ENCODE measurements at regions not wholly inside any gene's neighbourhood (a gene's known extent, or its start where the extent isn't known, plus 50 kb on each side); places are given as distances from the start of the nearest gene placed in this dataset.
A peak's percentile ranks its signal among the peaks of the same experiment; 100 is the strongest.

DNA sequence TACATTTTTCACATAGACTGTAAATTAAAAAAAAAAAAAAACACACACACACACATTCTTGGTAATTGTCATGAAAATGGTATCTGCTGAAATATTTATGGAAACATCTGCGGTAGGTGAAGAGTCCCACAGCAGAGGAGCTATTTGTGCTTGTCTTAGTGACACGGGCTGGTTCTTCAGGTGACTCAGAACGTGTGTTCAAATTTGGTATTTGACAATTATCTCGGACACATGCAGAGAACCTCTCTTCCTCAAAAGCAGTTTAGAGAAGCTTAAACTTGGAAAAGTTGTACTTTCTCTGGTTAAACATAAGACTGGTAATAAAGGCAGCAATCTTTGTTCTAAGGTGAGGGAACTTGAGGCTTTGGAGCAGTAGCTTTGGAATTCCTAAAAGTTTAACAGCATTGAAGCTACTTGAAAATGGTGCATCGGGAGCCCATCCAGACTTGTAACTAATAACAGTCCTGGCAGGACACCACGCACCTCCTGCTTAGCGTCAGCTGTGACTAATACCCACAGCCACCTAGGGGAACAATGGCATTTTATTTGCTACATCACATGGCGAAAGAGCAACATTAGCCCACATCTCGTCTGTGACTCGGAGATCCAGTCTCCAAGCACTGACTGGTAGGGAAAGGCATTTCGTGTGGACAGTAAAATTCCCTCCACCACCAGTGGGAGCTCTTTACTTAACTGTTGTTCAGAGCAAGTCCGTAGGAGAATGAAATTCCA lies 1505.1 kb upstream of the SLC10A2 start:
- H3K4me3 ChIP-seq, result peak overlapping the region in 1 of 3 donors; percentile 3
- peak overlapping the region in 1 of 2 donors; percentile 59 for H3K27ac ChIP-seq
- no peaks in the 10 kb centered on the region for H3K27me3 ChIP-seq
- H3K9me3 ChIP-seq, result no peaks in the 10 kb centered on the region
- TF ChIP-seq POLR2A (IDR thresholded peaks at IDR 0.05), result no peak
- TF ChIP-seq, protein P1, sequence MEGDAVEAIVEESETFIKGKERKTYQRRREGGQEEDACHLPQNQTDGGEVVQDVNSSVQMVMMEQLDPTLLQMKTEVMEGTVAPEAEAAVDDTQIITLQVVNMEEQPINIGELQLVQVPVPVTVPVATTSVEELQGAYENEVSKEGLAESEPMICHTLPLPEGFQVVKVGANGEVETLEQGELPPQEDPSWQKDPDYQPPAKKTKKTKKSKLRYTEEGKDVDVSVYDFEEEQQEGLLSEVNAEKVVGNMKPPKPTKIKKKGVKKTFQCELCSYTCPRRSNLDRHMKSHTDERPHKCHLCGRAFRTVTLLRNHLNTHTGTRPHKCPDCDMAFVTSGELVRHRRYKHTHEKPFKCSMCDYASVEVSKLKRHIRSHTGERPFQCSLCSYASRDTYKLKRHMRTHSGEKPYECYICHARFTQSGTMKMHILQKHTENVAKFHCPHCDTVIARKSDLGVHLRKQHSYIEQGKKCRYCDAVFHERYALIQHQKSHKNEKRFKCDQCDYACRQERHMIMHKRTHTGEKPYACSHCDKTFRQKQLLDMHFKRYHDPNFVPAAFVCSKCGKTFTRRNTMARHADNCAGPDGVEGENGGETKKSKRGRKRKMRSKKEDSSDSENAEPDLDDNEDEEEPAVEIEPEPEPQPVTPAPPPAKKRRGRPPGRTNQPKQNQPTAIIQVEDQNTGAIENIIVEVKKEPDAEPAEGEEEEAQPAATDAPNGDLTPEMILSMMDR (IDR thresholded peaks at IDR 0.05), result peak; percentile 65 to 84 (median 69)
- TF ChIP-seq POLR2AphosphoS5 (IDR thresholded peaks at IDR 0.05), result no peak
- DNase-seq (ENCODE audit: low spot score in 2 of 2), result peak in 1 of 2 donors; percentile 88
- H3K36me3 ChIP-seq, result no peaks in the 10 kb centered on the region
- H3K4me1 ChIP-seq, result no peaks in the 10 kb centered on the region
- intact Hi-C loops (cut with DNase I; ENCODE audit: low total_unique reads), result no loop called here

DNA sequence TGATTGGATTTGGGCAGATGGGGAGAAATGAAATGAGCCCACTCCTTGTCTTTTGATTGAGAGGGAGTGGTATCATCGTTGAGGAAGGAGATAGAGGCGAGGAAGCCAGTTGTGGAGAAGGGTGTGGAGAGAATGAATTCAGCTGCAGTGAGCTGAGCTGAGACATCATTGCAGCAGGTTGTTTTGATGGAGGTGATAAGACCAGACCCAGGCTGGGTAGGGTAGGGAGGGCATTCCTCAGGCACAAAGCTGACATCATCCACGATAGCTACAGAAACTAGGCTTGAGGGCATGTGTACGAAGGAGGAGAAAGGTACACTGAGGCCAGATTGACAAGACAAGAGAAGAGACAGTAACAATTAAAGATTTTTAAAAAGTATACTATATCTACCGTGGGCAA lies 1500.9 kb upstream of the SLC10A2 start:
- H3K4me3 ChIP-seq, result no peak overlapping the region
- intact Hi-C loops (cut with DNase I; ENCODE audit: low total_unique reads), result loop anchor here (5.0 kb wide), 1 partner anchor 545 kb away; no protein-coding TSS in a partner anchor

DNA sequence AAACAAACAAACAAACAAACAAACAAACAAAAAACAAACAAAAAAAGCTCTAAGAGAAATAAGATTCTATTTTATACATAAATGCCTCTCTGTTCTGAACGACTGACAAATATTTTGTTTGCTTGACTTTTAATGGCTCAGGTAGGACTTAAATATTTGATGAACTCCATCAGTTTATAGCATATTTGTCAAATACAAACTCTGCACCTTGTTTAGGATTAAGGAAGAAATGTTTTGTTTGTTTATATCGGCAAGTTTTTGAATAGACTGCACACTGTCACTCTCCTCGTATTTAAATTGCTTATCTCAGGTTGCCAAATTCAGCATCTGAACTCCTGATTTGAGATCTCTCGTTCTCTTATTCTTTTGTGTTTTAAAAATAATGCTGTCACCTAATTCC lies 1499.7 kb upstream of the SLC10A2 start:
- intact Hi-C loops (cut with DNase I; ENCODE audit: low total_unique reads), result loop anchor here (5.0 kb wide), 1 partner anchor 546 kb away; no protein-coding TSS in a partner anchor
- Histone ChIP-seq H3K27ac (no peak overlapping the region), H3K4me1 (no peaks in the 10 kb centered on the region), H3K4me3 (no peak overlapping the region), H3K9me3 (no peaks in the 10 kb centered on the region), H3K36me3 (no peaks in the 10 kb centered on the region), H3K27me3 (no peaks in the 10 kb centered on the region)
- TF ChIP-seq, protein P1 (IDR thresholded peaks at IDR 0.05), result no peak
- TF ChIP-seq POLR2A (IDR thresholded peaks at IDR 0.05) (no peak), POLR2AphosphoS5 (IDR thresholded peaks at IDR 0.05) (no peak)
- no peak for DNase-seq (ENCODE audit: low spot score in 2 of 2)

More for the DNA sequence above, 1500.9 kb upstream of the SLC10A2 start:
- H3K9me3 ChIP-seq, result no peaks in the 10 kb centered on the region
- no peak for DNase-seq (ENCODE audit: low spot score in 2 of 2)
- TF ChIP-seq, protein P1 (IDR thresholded peaks at IDR 0.05), result no peak
- TF ChIP-seq POLR2AphosphoS5 (IDR thresholded peaks at IDR 0.05), result no peak
- TF ChIP-seq POLR2A (IDR thresholded peaks at IDR 0.05), result no peak
- H3K4me1 ChIP-seq, result no peaks in the 10 kb centered on the region
- no peaks in the 10 kb centered on the region for H3K36me3 ChIP-seq
- no peak overlapping the region for H3K27ac ChIP-seq
- no peaks in the 10 kb centered on the region for H3K27me3 ChIP-seq

DNA sequence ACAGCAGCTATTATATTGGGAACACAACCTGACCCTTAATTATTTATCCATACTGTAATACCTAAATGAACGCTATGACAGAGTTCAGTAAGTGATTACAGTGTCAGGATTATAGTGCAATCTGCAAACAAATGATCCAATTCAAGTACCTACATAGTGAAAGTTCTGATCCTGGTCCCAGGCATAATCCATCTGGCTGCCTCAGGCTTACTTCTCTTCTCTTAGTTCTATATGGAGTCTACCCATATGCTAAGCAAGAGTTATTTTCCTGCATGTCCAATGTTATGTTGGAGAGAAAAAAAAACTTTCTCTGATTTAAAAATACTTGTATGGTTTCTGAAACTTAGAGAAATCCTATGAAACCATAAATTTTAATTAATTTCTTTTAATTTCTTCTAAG lies 1487.7 kb upstream of the SLC10A2 start:
- no peaks in the 10 kb centered on the region for H3K36me3 ChIP-seq
- no peak for TF ChIP-seq POLR2AphosphoS5 (IDR thresholded peaks at IDR 0.05)
- TF ChIP-seq, protein P1 (IDR thresholded peaks at IDR 0.05), result no peak
- TF ChIP-seq POLR2A (IDR thresholded peaks at IDR 0.05), result no peak
- no peaks in the 10 kb centered on the region for H3K4me1 ChIP-seq
- no peak overlapping the region for H3K4me3 ChIP-seq
- H3K27ac ChIP-seq, result no peak overlapping the region
- intact Hi-C loops (cut with DNase I; ENCODE audit: low total_unique reads), result no loop called here
- no peaks in the 10 kb centered on the region for H3K27me3 ChIP-seq
- no peaks in the 10 kb centered on the region for H3K9me3 ChIP-seq
- no peak for DNase-seq (ENCODE audit: low spot score in 2 of 2)

DNA sequence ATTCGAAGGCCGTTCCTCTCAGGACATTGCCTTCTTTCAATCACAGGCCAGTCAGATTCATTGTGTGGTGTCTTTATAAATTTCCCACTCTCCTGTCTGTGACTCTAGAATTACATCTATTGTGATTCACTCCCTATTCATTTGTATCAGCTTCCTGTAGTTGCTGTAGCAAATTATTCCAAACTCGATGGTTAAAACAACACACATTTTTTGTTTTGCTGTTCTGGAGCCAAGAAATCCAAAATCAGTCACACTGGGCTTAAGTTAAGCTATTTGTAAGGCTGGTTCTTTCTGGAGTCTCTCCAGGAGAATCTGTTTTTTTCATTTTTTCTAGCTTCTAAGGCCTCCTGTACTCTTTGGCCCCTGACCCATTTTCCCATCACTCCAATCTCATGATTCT lies 1487.0 kb upstream of the SLC10A2 start:
- DNase-seq (ENCODE audit: low spot score in 2 of 2), result no peak
- H3K27me3 ChIP-seq, result no peaks in the 10 kb centered on the region
- H3K36me3 ChIP-seq, result no peaks in the 10 kb centered on the region
- intact Hi-C loops (cut with DNase I; ENCODE audit: low total_unique reads), result no loop called here
- H3K4me1 ChIP-seq, result no peaks in the 10 kb centered on the region
- no peak overlapping the region for H3K27ac ChIP-seq
- no peaks in the 10 kb centered on the region for H3K9me3 ChIP-seq
- TF ChIP-seq POLR2A (IDR thresholded peaks at IDR 0.05) (no peak), POLR2AphosphoS5 (IDR thresholded peaks at IDR 0.05) (no peak)
- TF ChIP-seq, protein P1 (IDR thresholded peaks at IDR 0.05), result no peak
- no peak overlapping the region for H3K4me3 ChIP-seq

Data from breast epithelium (tissue), 4 donors.